IMR-90 (cell line): ENCODE measurements at regions not wholly inside any gene's neighbourhood (a gene's known extent, or its start where the extent isn't known, plus 50 kb on each side); places are given as distances from the start of the nearest gene placed in this dataset.

Experiments
- ATAC-seq: fragments of 200-7000 bp; cut with Tn5 transposase; 2 replicates; pipeline ENCODE4 v1.9.1; 2020; ENCODE audit warnings: low read depth, mild to moderate bottlenecking, moderate library complexity
- BruUV-seq: library from RNA; stranded (reverse); fragments of 400-500 nt; replicated peaks from 2 replicates; lab custom pipeline; 2021; lab: Mats Ljungman, UMichigan
- CTCF ChIA-PET: fragments of 300-600 bp; formaldehyde crosslinking; extraction: SDS; loops from one replicate; lab custom pipeline; 2021; ENCODE audit warnings: antibody characterized with exemption; lab: Yijun Ruan, JAX
- POLR2A ChIA-PET: fragments of 300-600 bp; sonication (Branson Sonifier 250); formaldehyde crosslinking; loops from one replicate; lab custom pipeline; 2022; ENCODE audit warnings: antibody characterized with exemption; ENCODE audit not compliant: unreplicated experiment; lab: Charles Lee
- DNase-seq: peaks from one replicate; pipeline ENCODE4 v3.0.0; 2013
- H2AFZ ChIP-seq: replicated peaks from 2 replicates; pipeline ENCODE3; 2013; ENCODE audit warnings: low read length, mild to moderate bottlenecking; ENCODE audit not compliant: poor library complexity
- H2AK5ac ChIP-seq: 2 replicates; pipeline ENCODE4 v1.6.1; 2013; ENCODE audit warnings: low read depth, low read length, inconsistent platforms
- H2AK9ac ChIP-seq: replicated peaks from 2 replicates; pipeline ENCODE3; 2013; ENCODE audit warnings: mild to moderate bottlenecking, low read depth, low read length, moderate library complexity; ENCODE audit not compliant: poor library complexity
- H2BK120ac ChIP-seq: 2 replicates; pipeline ENCODE4 v1.6.1; 2013; ENCODE audit warnings: low read depth, low read length, inconsistent platforms
- H2BK15ac ChIP-seq: 3 replicates; pipeline ENCODE4 v1.6.1; 2013; ENCODE audit warnings: low read depth, low read length, inconsistent platforms
- H2BK20ac ChIP-seq: 2 replicates; pipeline ENCODE4 v1.6.1; 2013; ENCODE audit warnings: low read depth, mild to moderate bottlenecking, inconsistent platforms, low read length, moderate library complexity
- H2BK5ac ChIP-seq: 2 replicates; pipeline ENCODE4 v1.6.1; 2013; ENCODE audit warnings: mild to moderate bottlenecking, low read depth, low read length, inconsistent platforms; ENCODE audit not compliant: poor library complexity, severe bottlenecking
- H3K14ac ChIP-seq: replicated peaks from 2 replicates; pipeline ENCODE4 v1.6.1; 2013; ENCODE audit warnings: low read depth, low read length, inconsistent platforms
- H3K18ac ChIP-seq: 2 replicates; pipeline ENCODE4 v1.6.1; 2013; ENCODE audit warnings: low read depth, low read length, control low read depth
- H3K23ac ChIP-seq: 2 replicates; pipeline ENCODE4 v1.6.1; 2013; ENCODE audit warnings: low read depth, low read length, inconsistent platforms
- H3K27ac ChIP-seq: 2 replicates; pipeline ENCODE4 v1.5.1; 2013; ENCODE audit warnings: mild to moderate bottlenecking, control low read depth, low read length; ENCODE audit not compliant: insufficient read depth
- H3K27me3 ChIP-seq: 2 replicates; pipeline ENCODE4 v1.6.1; 2013; ENCODE audit warnings: low read length; ENCODE audit not compliant: control insufficient read depth, insufficient read depth
- H3K36me3 ChIP-seq: 2 replicates; pipeline ENCODE4 v1.6.1; 2013; ENCODE audit warnings: low read length, mixed read lengths; ENCODE audit not compliant: control insufficient read depth, insufficient read depth
- H3K4ac ChIP-seq: 2 replicates; pipeline ENCODE4 v1.6.1; 2013; ENCODE audit warnings: low read depth, low read length, inconsistent platforms
- H3K4me1 ChIP-seq: 2 replicates; pipeline ENCODE4 v1.6.1; 2013; ENCODE audit warnings: low read length, mixed read lengths; ENCODE audit not compliant: control insufficient read depth, insufficient read depth
- H3K4me2 ChIP-seq: 2 replicates; pipeline ENCODE4 v1.6.1; 2013; ENCODE audit warnings: low read depth, mild to moderate bottlenecking, control low read depth, low read length, moderate library complexity
- H3K4me3 ChIP-seq: 2 replicates; pipeline ENCODE4 v1.5.1; 2013; ENCODE audit warnings: low read depth, mild to moderate bottlenecking, control low read depth, low read length, moderate library complexity; ENCODE audit not compliant: insufficient read depth
- H3K56ac ChIP-seq: 2 replicates; pipeline ENCODE4 v1.6.1; 2013; ENCODE audit warnings: low read length, inconsistent platforms; ENCODE audit not compliant: insufficient read depth; ENCODE audit errors: extremely low read depth
- H3K79me1 ChIP-seq, 2 experiments: 2 replicates each; pipeline ENCODE4 v1.6.1; 2013; ENCODE audit warnings: low read length in 2 of 2, inconsistent platforms in 1 of 2, low read depth in 1 of 2
- H3K9ac ChIP-seq: 2 replicates; pipeline ENCODE4 v1.6.1; 2013; ENCODE audit warnings: low read depth, low read length, control low read depth
- H3K9me1 ChIP-seq: 2 replicates; pipeline ENCODE4 v1.6.1; 2013; ENCODE audit warnings: low read length, inconsistent platforms; ENCODE audit not compliant: insufficient read depth
- H3K9me3 ChIP-seq: 2 replicates; pipeline ENCODE4 v1.6.1; 2013; ENCODE audit warnings: low read length; ENCODE audit not compliant: control insufficient read depth, insufficient read depth
- H4K20me1 ChIP-seq: 2 replicates; pipeline ENCODE4 v1.6.1; 2013; ENCODE audit warnings: low read length, inconsistent platforms; ENCODE audit not compliant: insufficient read depth
- H4K5ac ChIP-seq: 2 replicates; pipeline ENCODE4 v1.6.1; 2013; ENCODE audit warnings: mild to moderate bottlenecking, low read depth, low read length, control low read depth
- H4K8ac ChIP-seq, 2 experiments: 2 replicates each; pipeline ENCODE4 v1.6.1; 2013; ENCODE audit warnings: low read depth in 2 of 2, low read length in 2 of 2, control low read depth in 1 of 2, inconsistent platforms in 1 of 2
- H4K91ac ChIP-seq: 2 replicates; pipeline ENCODE4 v1.6.1; 2013; ENCODE audit warnings: low read depth, low read length, inconsistent platforms; ENCODE audit not compliant: insufficient read depth
- BHLHE40 ChIP-seq: fragments of 150-350 bp; IDR thresholded peaks from 2 replicates; pipeline ENCODE4 v1.6.1; 2016; ENCODE audit warnings: mild to moderate bottlenecking, low read depth, low read length
- CEBPB ChIP-seq: IDR thresholded peaks from 2 replicates; pipeline ENCODE4 v1.6.1; 2012; ENCODE audit warnings: low read depth, low read length, improper control_type of control experiment
- CHD1 ChIP-seq: IDR thresholded peaks from 2 replicates; pipeline ENCODE4 v1.6.1; 2012; ENCODE audit warnings: low read depth, low read length, improper control_type of control experiment
- CTCF ChIP-seq: conservative IDR thresholded peaks from 2 replicates; pipeline ENCODE4 v1.5.1; 2012; ENCODE audit warnings: mild to moderate bottlenecking, low read depth, low read length, improper control_type of control experiment
- ELK1 ChIP-seq: fragments of 150-350 bp; IDR thresholded peaks from 2 replicates; pipeline ENCODE4 v1.6.1; 2016; ENCODE audit warnings: low read depth, mild to moderate bottlenecking, low read length, moderate library complexity, borderline replicate concordance
- FOS ChIP-seq: fragments of 150-350 bp; IDR thresholded peaks from 2 replicates; pipeline ENCODE4 v1.6.1; 2016; ENCODE audit warnings: low read depth, low read length
- MAFK ChIP-seq: IDR thresholded peaks from 2 replicates; pipeline ENCODE4 v1.6.1; 2012; ENCODE audit warnings: low read depth, low read length, improper control_type of control experiment
- MAZ ChIP-seq: IDR thresholded peaks from 2 replicates; pipeline ENCODE4 v1.6.1; 2012; ENCODE audit warnings: low read depth, mild to moderate bottlenecking, low read length, improper control_type of control experiment, moderate library complexity, borderline replicate concordance
- MXI1 ChIP-seq: IDR thresholded peaks from 2 replicates; pipeline ENCODE4 v1.6.1; 2012; ENCODE audit warnings: low read depth, mild to moderate bottlenecking, low read length, moderate library complexity, borderline replicate concordance
- NFE2L2 ChIP-seq: fragments of 150-350 bp; IDR thresholded peaks from 2 replicates; pipeline ENCODE4 v1.6.1; 2016; ENCODE audit warnings: low read depth, mild to moderate bottlenecking, low read length
- POLR2A ChIP-seq: IDR thresholded peaks from 2 replicates; pipeline ENCODE4 v1.6.1; 2012; ENCODE audit warnings: mild to moderate bottlenecking, low read depth, low read length
- RAD21 ChIP-seq: IDR thresholded peaks from 2 replicates; pipeline ENCODE4 v1.6.1; 2012; ENCODE audit warnings: low read length, improper control_type of control experiment
- RCOR1 ChIP-seq: IDR thresholded peaks from 2 replicates; pipeline ENCODE4 v1.6.1; 2012; ENCODE audit warnings: mild to moderate bottlenecking, low read length, improper control_type of control experiment; ENCODE audit not compliant: insufficient replicate concordance
- RFX5 ChIP-seq: IDR thresholded peaks from 2 replicates; pipeline ENCODE4 v1.8.0; 2012; ENCODE audit warnings: low read depth, mild to moderate bottlenecking, low read length, moderate library complexity
- SMC3 ChIP-seq: fragments of 150-350 bp; IDR thresholded peaks from 2 replicates; pipeline ENCODE4 v1.6.1; 2016; ENCODE audit warnings: low read depth, mild to moderate bottlenecking, antibody characterized with exemption, low read length, moderate library complexity
- USF2 ChIP-seq: fragments of 150-350 bp; IDR thresholded peaks from 2 replicates; pipeline ENCODE4 v1.6.1; 2017; ENCODE audit warnings: mild to moderate bottlenecking, antibody characterized with exemption, low read length, low read depth
- WGBS, 2 experiments: methylation state at CpG; one replicate each; pipeline versions ENCODE4 v1.1.5 to v1.1.7; 2013; ENCODE audit warnings: missing lambda C conversion rate in 2 of 2; ENCODE audit not compliant: insufficient read length in 1 of 2; ENCODE audit errors: extremely low coverage in 2 of 2; 5-methylcytosine and 5-hydroxymethylcytosine counted together
- dilution Hi-C: fragments of 300-500 bp; cut with HindIII; formaldehyde crosslinking; loops from one replicate; pipeline ENCODE4 v1.14.3; 2018; ENCODE audit warnings: low sequenced_read_pairs; ENCODE audit not compliant: unreplicated experiment
- in situ Hi-C: fragments of 300-500 bp; cut with MboI; formaldehyde crosslinking; loops from 3 replicates; pipeline ENCODE4 v1.14.3; 2019; ENCODE audit warnings: low sequenced_read_pairs, inconsistent platforms, mixed read lengths
- intact Hi-C: fragments of 100-400 bp; cut with micrococcal nuclease; formaldehyde crosslinking; loops from 2 replicates; pipeline ENCODE4 v1.10.0; 2022

- no TSS peak for BruUV-seq
- Histone ChIP-seq H3K27ac (no peak overlapping the region), H3K56ac (no peak overlapping the region), H3K9me1 (no peaks in the 10 kb centered on the region), H3K4me2 (no peak overlapping the region), H3K36me3 (no peaks in the 10 kb centered on the region), H2BK15ac (no peak overlapping the region), H2BK20ac (no peak overlapping the region), H3K9me3 (no peaks in the 10 kb centered on the region), H3K27me3 (peaks cover 17% of the 10 kb centered on the region), H2AK5ac (no peak overlapping the region), H3K4me3 (no peak overlapping the region), H3K23ac (no peak overlapping the region), H4K5ac (no peak overlapping the region), H3K18ac (no peak overlapping the region), H3K4me1 (no peaks in the 10 kb centered on the region), H4K91ac (no peak overlapping the region), H3K9ac (no peak overlapping the region), H4K20me1 (no peaks in the 10 kb centered on the region), H2BK5ac (no peak overlapping the region), H3K4ac (no peak overlapping the region), H3K79me1 (no peaks in the 10 kb centered on the region), H3K14ac (no peak overlapping the region), H2BK120ac (no peak overlapping the region), H2AFZ (no peak overlapping the region), H2AK9ac (no peak overlapping the region), H4K8ac (no peak overlapping the region)
- ATAC-seq: no peak
- dilution Hi-C loops (no loop called here), intact Hi-C loops (loop anchor here (5.0 to 10.0 kb wide), 3 partner anchors 331 to 614 kb away; no protein-coding TSS in a partner anchor), in situ Hi-C loops (loop anchor here (10.0 to 25.0 kb wide), 3 partner anchors 441 to 769 kb away; no protein-coding TSS in a partner anchor)
- POLR2A ChIA-PET: interaction anchor here (0.6 kb wide), 1 partner anchor 11 kb away, joined by 4 read pairs; no protein-coding TSS in a partner anchor
- no peak for DNase-seq
- CTCF ChIA-PET: interaction anchor here (0.6 to 1.3 kb wide), 3 partner anchors 10 to 424 kb away, joined by 3 read pairs; no protein-coding TSS in a partner anchor
- WGBS, 2 experiments: no CpG with 5 or more reads among the region's 7 CpGs
- TF ChIP-seq POLR2A (no peak), MAZ (no peak), FOS (no peak), MAFK (no peak), RAD21 (no peak), MXI1 (no peak), CHD1 (no peak), NFE2L2 (no peak), USF2 (no peak), CEBPB (no peak), SMC3 (no peak), RCOR1 (no peak), BHLHE40 (no peak), CTCF (no peak), ELK1 (no peak), RFX5 (no peak)
Observed at GRCh38 chr15:98443526-98443925, 204.8 kb upstream of the IGF1R start.
